GM13976 (cell line): ENCODE measurements at regions not wholly inside any gene's neighbourhood (a gene's known extent, or its start where the extent isn't known, plus 50 kb on each side); places are given as distances from the start of the nearest gene placed in this dataset.

Source experiments
- DNase-seq: peaks from one replicate; pipeline ENCODE4 v3.0.0; 2012; ENCODE audit warnings: low spot score
- in situ Hi-C: fragments of 300-500 bp; cut with MboI; formaldehyde crosslinking; loops from one replicate; pipeline ENCODE4 v1.12.0; 2022; ENCODE audit warnings: low sequenced_read_pairs, mixed read lengths, inconsistent platforms; ENCODE audit not compliant: unreplicated experiment
- TF ChIP-seq, protein P1 (sequence below): IDR thresholded peaks from 2 replicates; pipeline ENCODE4 v1.5.1; 2012; ENCODE audit warnings: borderline replicate concordance, mild to moderate bottlenecking; ENCODE audit not compliant: insufficient read depth; ENCODE audit errors: extremely low read depth, missing control alignments, control extremely low read depth

- in situ Hi-C loops = no loop called here
- TF ChIP-seq, protein P1, sequence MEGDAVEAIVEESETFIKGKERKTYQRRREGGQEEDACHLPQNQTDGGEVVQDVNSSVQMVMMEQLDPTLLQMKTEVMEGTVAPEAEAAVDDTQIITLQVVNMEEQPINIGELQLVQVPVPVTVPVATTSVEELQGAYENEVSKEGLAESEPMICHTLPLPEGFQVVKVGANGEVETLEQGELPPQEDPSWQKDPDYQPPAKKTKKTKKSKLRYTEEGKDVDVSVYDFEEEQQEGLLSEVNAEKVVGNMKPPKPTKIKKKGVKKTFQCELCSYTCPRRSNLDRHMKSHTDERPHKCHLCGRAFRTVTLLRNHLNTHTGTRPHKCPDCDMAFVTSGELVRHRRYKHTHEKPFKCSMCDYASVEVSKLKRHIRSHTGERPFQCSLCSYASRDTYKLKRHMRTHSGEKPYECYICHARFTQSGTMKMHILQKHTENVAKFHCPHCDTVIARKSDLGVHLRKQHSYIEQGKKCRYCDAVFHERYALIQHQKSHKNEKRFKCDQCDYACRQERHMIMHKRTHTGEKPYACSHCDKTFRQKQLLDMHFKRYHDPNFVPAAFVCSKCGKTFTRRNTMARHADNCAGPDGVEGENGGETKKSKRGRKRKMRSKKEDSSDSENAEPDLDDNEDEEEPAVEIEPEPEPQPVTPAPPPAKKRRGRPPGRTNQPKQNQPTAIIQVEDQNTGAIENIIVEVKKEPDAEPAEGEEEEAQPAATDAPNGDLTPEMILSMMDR = no peak
- DNase-seq = no peak
Observed at GRCh38 chr9:103362986-103363385, 367.9 kb downstream of the CYLC2 start.

- in situ Hi-C loops = no loop called here
- TF ChIP-seq, protein P1 = no peak
- DNase-seq = no peak
Observed at GRCh38 chr9:103364753-103365152, 369.6 kb downstream of the CYLC2 start.

GRCh38 chr9:103371152-103371551 is 376.0 kb downstream of the CYLC2 start:
- TF ChIP-seq, protein P1 = no peak
- no peak for DNase-seq
- in situ Hi-C loops = no loop called here

GRCh38 chr9:103372828-103373227 is 377.7 kb downstream of the CYLC2 start:
- in situ Hi-C loops = no loop called here
- TF ChIP-seq, protein P1 = no peak
- DNase-seq = no peak

DNA sequence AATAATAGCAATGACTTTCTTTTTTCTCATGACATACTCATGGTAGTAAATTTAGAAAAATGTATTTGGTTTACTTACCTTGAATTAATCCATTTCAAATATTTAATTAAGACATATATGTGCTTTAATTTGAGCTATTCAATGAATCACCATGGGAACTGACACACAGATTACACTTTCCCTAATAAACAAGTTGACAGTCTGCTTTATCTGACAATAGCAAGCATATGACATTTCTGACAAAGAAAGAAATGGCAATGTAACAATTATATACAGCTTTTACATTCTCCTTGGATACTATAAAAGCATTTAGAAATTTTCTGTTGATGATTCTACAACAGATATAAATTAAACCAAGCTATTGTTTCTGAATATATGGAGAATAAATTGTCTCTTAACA is 382.5 kb downstream of the CYLC2 start:
- no peak for DNase-seq
- in situ Hi-C loops = no loop called here
- TF ChIP-seq, protein P1 = no peak

DNA sequence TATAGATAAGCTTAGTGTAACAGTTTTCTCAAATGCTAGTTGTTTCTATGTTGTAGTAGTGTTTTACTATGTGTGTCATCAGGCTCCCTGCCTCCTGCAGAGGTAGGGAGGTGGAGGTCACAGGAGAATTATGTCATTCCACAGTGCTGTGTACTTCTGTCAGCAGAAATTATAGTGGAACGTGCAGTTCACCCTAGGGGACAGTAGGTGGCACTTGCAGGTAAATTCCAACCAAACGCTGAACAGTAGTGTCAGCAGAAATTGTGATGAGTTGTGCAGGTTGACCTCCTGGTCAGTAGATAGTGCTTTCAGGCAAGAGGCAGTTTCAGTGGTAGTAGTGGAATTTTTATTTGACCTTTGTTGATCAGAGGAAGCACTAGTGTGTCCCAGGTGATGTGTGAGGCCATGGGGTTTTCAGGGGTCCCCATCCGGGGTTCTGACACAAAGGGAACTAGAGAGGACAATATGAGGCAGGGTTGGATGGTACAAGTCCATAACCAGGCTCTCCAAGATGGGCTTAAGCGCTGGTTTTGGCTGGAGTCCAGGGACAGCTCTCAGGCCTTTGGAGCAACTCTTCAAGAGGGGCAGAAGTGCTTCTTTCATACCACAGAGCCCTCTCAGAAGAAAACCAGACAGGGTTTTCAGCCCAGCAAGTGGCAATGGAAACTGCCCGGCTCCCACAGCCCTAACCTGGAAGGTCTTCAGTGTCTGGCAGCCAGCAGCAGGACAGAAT is 402.9 kb downstream of the CYLC2 start:
- in situ Hi-C loops = no loop called here
- DNase-seq = peak; percentile 29
- TF ChIP-seq, protein P1 = peak; percentile 77
